AG04449 (cell line): ENCODE measurements at regions not wholly inside any gene's neighbourhood (a gene's known extent, or its start where the extent isn't known, plus 50 kb on each side); places are given as distances from the start of the nearest gene placed in this dataset.

Experiments
- CTCF ChIA-PET: fragments of 350-600 bp; formaldehyde crosslinking; extraction: SDS; loops from one replicate; lab custom pipeline; 2021; ENCODE audit warnings: antibody characterized with exemption; lab: Yijun Ruan, JAX
- POLR2A ChIA-PET: fragments of 400-600, 350-600 bp; formaldehyde crosslinking; extraction: SDS; loops from one replicate; lab custom pipeline; 2020; ENCODE audit warnings: antibody characterized with exemption, inconsistent platforms; lab: Yijun Ruan, JAX
- DNase-seq: peaks from one replicate; pipeline ENCODE4 v3.0.0-alpha.2; 2010; ENCODE audit warnings: low read depth, low spot score
- H3K4me3 ChIP-seq: 2 replicates; pipeline ENCODE4 v1.5.1; 2011; ENCODE audit warnings: low read depth, mild to moderate bottlenecking, control low read depth, low read length
- CTCF ChIP-seq: IDR thresholded peaks from one replicate; pipeline ENCODE4 v1.5.1; 2011; ENCODE audit warnings: mild to moderate bottlenecking, moderate library complexity, low read length, control low read depth, inconsistent platforms; ENCODE audit not compliant: insufficient read depth; ENCODE audit errors: missing control alignments

GRCh38 chr1:115910231-115910630, 66.1 kb upstream of the SLC22A15 start:
- TF ChIP-seq CTCF: no peak
- H3K4me3 ChIP-seq: no peak overlapping the region
- DNase-seq: no peak
- CTCF ChIA-PET: no interaction called here
- POLR2A ChIA-PET: no interaction called here

GRCh38 chr1:115911294-115911693, 65.0 kb upstream of the SLC22A15 start:
- TF ChIP-seq CTCF: no peak
- ChIA-PET CTCF (no interaction called here), POLR2A (no interaction called here)
- no peak for DNase-seq
- H3K4me3 ChIP-seq: no peak overlapping the region

- POLR2A ChIA-PET: no interaction called here
- H3K4me3 ChIP-seq: no peak overlapping the region
- DNase-seq: no peak
- CTCF ChIA-PET: interaction anchor here (1.0 kb wide), 1 partner anchor 69 kb away, joined by 3 read pairs; no protein-coding TSS in a partner anchor
- no peak for TF ChIP-seq CTCF
Observed at GRCh38 chr1:115912116-115912515, 64.2 kb upstream of the SLC22A15 start.

- POLR2A ChIA-PET: no interaction called here
- no peak for DNase-seq
- CTCF ChIA-PET: no interaction called here
- no peak overlapping the region for H3K4me3 ChIP-seq
- no peak for TF ChIP-seq CTCF
Observed at GRCh38 chr1:115922801-115923200, 53.5 kb upstream of the SLC22A15 start.

GRCh38 chr1:115924770-115925169, 51.5 kb upstream of the SLC22A15 start:
- no peak for DNase-seq
- no peak overlapping the region for H3K4me3 ChIP-seq
- TF ChIP-seq CTCF: no peak
- ChIA-PET CTCF (no interaction called here), POLR2A (no interaction called here)

- no peak overlapping the region for H3K4me3 ChIP-seq
- no peak for DNase-seq
- TF ChIP-seq CTCF: no peak
- POLR2A ChIA-PET: no interaction called here
- CTCF ChIA-PET: no interaction called here
Observed at GRCh38 chr1:115925467-115925866, 50.8 kb upstream of the SLC22A15 start.
